NCI-H146 treated with DMSO at 0.1 percent for 48 hours (cell line): ENCODE measurements at regions not wholly inside any gene's neighbourhood (a gene's known extent, or its start where the extent isn't known, plus 50 kb on each side); places are given as distances from the start of the nearest gene placed in this dataset.
"Not testable (repeated sequence)": the region's sequence is repeated elsewhere in the genome, so short reads cannot be mapped to it uniquely, and the experiment has no call there.

ENCODE experiments used
- DNase-seq: peaks from one replicate; lab custom pipeline; 2025; ENCODE audit not compliant: unreplicated experiment; lab: John Stamatoyannopoulos, UW

- no peak for DNase-seq
These were observed 57.6 kb downstream of the JRKL start for GRCh38 chr11:96447208-96448110.

GRCh38 chr11:96448225-96448624, 58.4 kb downstream of the JRKL start:
- DNase-seq: no peak

GRCh38 chr11:96456111-96456510, 66.3 kb downstream of the JRKL start:
- no peak for DNase-seq

GRCh38 chr11:96459751-96460150, 69.9 kb downstream of the JRKL start:
- no peak for DNase-seq

GRCh38 chr11:96461871-96462270, 72.1 kb downstream of the JRKL start:
- DNase-seq: no peak

GRCh38 chr11:96464700-96465307, 75.0 kb downstream of the JRKL start:
- DNase-seq: peak; percentile 85

- no peak for DNase-seq
These were observed 75.7 kb downstream of the JRKL start for GRCh38 chr11:96465512-96465911.

GRCh38 chr11:96466607-96467006, 76.8 kb downstream of the JRKL start:
- DNase-seq: no peak

- DNase-seq: no peak
These were observed 80.0 kb downstream of the JRKL start for GRCh38 chr11:96469776-96470175.

GRCh38 chr11:96470521-96470920, 80.7 kb downstream of the JRKL start:
- no peak for DNase-seq

GRCh38 chr11:96472085-96472484, 82.3 kb downstream of the JRKL start:
- DNase-seq: no peak

- DNase-seq: no peak
These were observed 84.5 kb downstream of the JRKL start for GRCh38 chr11:96474263-96474662.

GRCh38 chr11:96481204-96481603, 91.4 kb downstream of the JRKL start:
- DNase-seq: no peak

- no peak for DNase-seq
These were observed 92.0 kb downstream of the JRKL start for GRCh38 chr11:96481771-96482170.

GRCh38 chr11:96482193-96482592, 92.4 kb downstream of the JRKL start:
- DNase-seq: no peak

GRCh38 chr11:96483374-96483955, 93.7 kb downstream of the JRKL start:
- DNase-seq: no peak

GRCh38 chr11:96484361-96484760, 94.5 kb downstream of the JRKL start:
- DNase-seq: no peak

- no peak for DNase-seq
These were observed 97.2 kb downstream of the JRKL start for GRCh38 chr11:96486890-96487611.

GRCh38 chr11:96488911-96489310, 99.1 kb downstream of the JRKL start:
- not testable (repeated sequence) for DNase-seq

- no peak for DNase-seq
These were observed 110.6 kb downstream of the JRKL start for GRCh38 chr11:96500440-96500839.

- no peak for DNase-seq
These were observed 116.2 kb downstream of the JRKL start for GRCh38 chr11:96506041-96506440.
